T-cell (primary cell): ENCODE measurements at regions not wholly inside any gene's neighbourhood (a gene's known extent, or its start where the extent isn't known, plus 50 kb on each side); places are given as distances from the start of the nearest gene placed in this dataset.

ENCODE experiments used
- ATAC-seq, 4 experiments: fragments of 200-7000 bp in 3 of 4; fragments of 150-1000 bp in 1 of 4; cut with Tn5 transposase; replicated peaks in 1 of 4; 1 replicate in 3 of 4; 2 replicates in 1 of 4; pipeline ENCODE4 v1.10.0; 2021; ENCODE audit warnings: moderate library complexity in 3 of 4, mild to moderate bottlenecking in 2 of 4, moderate number of reproducible peaks in 1 of 4
- CTCF ChIA-PET, 2 donors: fragments of 300-600 bp; sonication (Branson Sonifier 250); formaldehyde crosslinking; loops; one replicate each; lab custom pipeline; 2022; ENCODE audit warnings: antibody characterized with exemption in 2 of 2; lab: Charles Lee
- POLR2A ChIA-PET, 2 donors: fragments of 300-600 bp; sonication (Branson Sonifier 250); formaldehyde crosslinking; loops; one replicate each; lab custom pipeline; 2022; ENCODE audit warnings: antibody characterized with exemption in 2 of 2; lab: Charles Lee
- DNase-seq, 35 experiments: peaks; one replicate each; pipeline versions ENCODE4 v3.0.0 to v3.0.0-alpha.2; 2013 to 2023
- H3K27ac ChIP-seq: one replicate; pipeline ENCODE4 v1.5.1; 2013; ENCODE audit warnings: low read length
- H3K27me3 ChIP-seq, 2 experiments: replicated peaks in 1 of 2; 1 replicate in 1 of 2; 2 replicates in 1 of 2; pipeline versions ENCODE4 v1.6.1 to v1.7.0; 2013; ENCODE audit warnings: low read length in 1 of 2, mixed read lengths in 1 of 2; ENCODE audit not compliant: control insufficient read depth in 2 of 2, insufficient read depth in 2 of 2; ENCODE audit errors: extremely low read depth in 1 of 2
- H3K36me3 ChIP-seq, 2 donors: 1 replicate in 1 of 2; 2 replicates in 1 of 2; pipeline versions ENCODE4 v1.6.1 to v1.7.0; 2013; ENCODE audit warnings: low read length in 1 of 2; ENCODE audit not compliant: control insufficient read depth in 2 of 2, insufficient read depth in 1 of 2; ENCODE audit errors: extremely low read depth in 1 of 2
- H3K4me1 ChIP-seq, 2 experiments: 1 replicate in 1 of 2; 2 replicates in 1 of 2; pipeline versions ENCODE4 v1.6.1 to v1.7.0; 2013; ENCODE audit warnings: low read length in 2 of 2, mixed read lengths in 1 of 2; ENCODE audit not compliant: insufficient read depth in 2 of 2, control insufficient read depth in 1 of 2; ENCODE audit errors: extremely low read depth in 1 of 2
- H3K4me3 ChIP-seq, 2 donors: 1 replicate in 1 of 2; 2 replicates in 1 of 2; pipeline versions ENCODE4 v1.5.1 to v1.7.0; 2013; ENCODE audit warnings: mild to moderate bottlenecking in 2 of 2, low read length in 1 of 2, moderate library complexity in 1 of 2; ENCODE audit not compliant: control insufficient read depth in 1 of 2; ENCODE audit errors: extremely low read depth in 1 of 2
- H3K9me3 ChIP-seq: 2 replicates; pipeline ENCODE4 v1.7.0; 2013
- H3K27ac Mint-ChIP-seq, 2 donors: one replicate each; pipeline ENCODE4 v1.8.0; 2020 to 2021; ENCODE audit warnings: mild to moderate bottlenecking in 2 of 2, mixed read lengths in 2 of 2
- H3K27me3 Mint-ChIP-seq, 2 donors: one replicate each; pipeline ENCODE4 v1.8.0; 2021 to 2022; ENCODE audit warnings: mixed read lengths in 2 of 2
- H3K36me3 Mint-ChIP-seq: one replicate; pipeline ENCODE4 v1.8.0; 2021; ENCODE audit warnings: mixed read lengths
- H3K4me1 Mint-ChIP-seq, 3 donors: one replicate each; pipeline ENCODE4 v1.8.0; 2020 to 2022; ENCODE audit warnings: mixed read lengths in 3 of 3, mild to moderate bottlenecking in 1 of 3
- H3K4me3 Mint-ChIP-seq, 3 donors: one replicate each; pipeline ENCODE4 v1.8.0; 2020 to 2022; ENCODE audit warnings: mild to moderate bottlenecking in 3 of 3, mixed read lengths in 3 of 3, moderate library complexity in 3 of 3
- H3K9me3 Mint-ChIP-seq, 3 donors: one replicate each; pipeline ENCODE4 v1.8.0; 2020 to 2022; ENCODE audit warnings: mixed read lengths in 3 of 3
- WGBS: methylation state at CpG from one replicate; pipeline ENCODE4 v1.1.5; 2013; ENCODE audit warnings: missing lambda C conversion rate; ENCODE audit not compliant: insufficient coverage; 5-methylcytosine and 5-hydroxymethylcytosine counted together

DNA sequence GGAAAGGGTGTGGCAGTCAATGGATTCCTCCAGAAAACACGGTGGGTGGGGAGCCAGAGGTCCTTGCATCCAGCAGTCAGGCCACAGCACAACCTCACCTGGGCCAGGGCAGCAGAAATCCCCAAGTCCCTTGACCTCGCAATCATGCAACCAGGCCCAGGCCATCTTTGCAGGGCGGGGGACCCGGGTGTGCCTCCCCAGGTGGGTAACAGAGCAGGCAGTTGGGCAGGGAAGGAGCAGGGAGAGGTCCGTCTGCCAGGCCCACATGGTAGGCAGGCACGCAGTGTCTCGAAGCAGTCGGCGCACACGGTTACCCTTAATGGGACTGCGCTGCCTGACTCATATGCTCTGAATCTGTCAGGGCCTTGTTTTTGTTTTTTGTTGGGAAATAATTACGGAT lies 153.0 kb downstream of the RBFOX3 start:
- CTCF ChIA-PET = no interaction called here
- Mint-ChIP-seq H3K4me3 (no peak overlapping the region), H3K36me3 (no peaks in the 10 kb centered on the region), H3K27ac (no peak overlapping the region), H3K27me3 (peaks cover 17 to 26% of the 10 kb centered on the region in 2 donors), H3K4me1 (no peaks in the 10 kb centered on the region), H3K9me3 (peaks cover 0 to 3% (median 0%) of the 10 kb centered on the region in 3 donors)
- ATAC-seq (no peak), DNase-seq (no peak)
- no peaks in the 10 kb centered on the region for H3K9me3 ChIP-seq
- H3K27ac ChIP-seq = no peak overlapping the region
- no peak overlapping the region for H3K4me3 ChIP-seq
- 81% methylated on average over 12 of the region's 12 CpGs for WGBS
- POLR2A ChIA-PET = no interaction called here
- H3K27me3 ChIP-seq = peaks cover 0 to 39% of the 10 kb centered on the region in 2 experiments
- no peaks in the 10 kb centered on the region for H3K4me1 ChIP-seq
- H3K36me3 ChIP-seq = no peaks in the 10 kb centered on the region

DNA sequence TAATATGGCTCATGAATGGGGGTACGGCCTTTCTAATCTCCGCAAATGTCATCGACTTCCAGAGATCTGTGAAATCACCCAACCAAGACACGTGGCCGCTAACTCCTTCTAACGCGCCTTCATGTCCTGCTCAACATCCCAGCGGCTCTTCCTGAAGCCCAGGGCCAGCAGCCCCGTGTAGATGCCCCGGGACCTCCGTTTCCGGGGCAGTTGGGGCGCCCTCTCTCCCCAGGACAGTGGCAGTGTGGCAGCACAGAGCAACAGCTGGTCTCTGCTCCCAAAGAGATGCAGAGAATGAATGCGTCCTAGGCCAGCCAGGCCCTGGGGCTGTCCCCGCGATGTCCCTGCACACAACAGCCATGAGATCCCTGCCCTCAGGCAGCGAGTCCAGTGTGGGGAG lies 153.5 kb downstream of the RBFOX3 start:
- H3K27ac Mint-ChIP-seq = no peak overlapping the region
- no peaks in the 10 kb centered on the region for H3K36me3 Mint-ChIP-seq
- 69% methylated on average over 14 of the region's 17 CpGs for WGBS
- H3K4me3 ChIP-seq = no peak overlapping the region
- DNase-seq (no peak), ATAC-seq (no peak)
- H3K9me3 ChIP-seq = no peaks in the 10 kb centered on the region
- H3K36me3 ChIP-seq = no peaks in the 10 kb centered on the region
- no peaks in the 10 kb centered on the region for H3K9me3 Mint-ChIP-seq
- no peaks in the 10 kb centered on the region for H3K4me1 ChIP-seq
- H3K27ac ChIP-seq = no peak overlapping the region
- H3K27me3 Mint-ChIP-seq = peaks cover 17 to 28% of the 10 kb centered on the region in 2 donors
- no peak overlapping the region for H3K4me3 Mint-ChIP-seq
- peaks cover 0 to 39% of the 10 kb centered on the region in 2 experiments for H3K27me3 ChIP-seq
- H3K4me1 Mint-ChIP-seq = no peaks in the 10 kb centered on the region
- ChIA-PET CTCF (no interaction called here), POLR2A (no interaction called here)

DNA sequence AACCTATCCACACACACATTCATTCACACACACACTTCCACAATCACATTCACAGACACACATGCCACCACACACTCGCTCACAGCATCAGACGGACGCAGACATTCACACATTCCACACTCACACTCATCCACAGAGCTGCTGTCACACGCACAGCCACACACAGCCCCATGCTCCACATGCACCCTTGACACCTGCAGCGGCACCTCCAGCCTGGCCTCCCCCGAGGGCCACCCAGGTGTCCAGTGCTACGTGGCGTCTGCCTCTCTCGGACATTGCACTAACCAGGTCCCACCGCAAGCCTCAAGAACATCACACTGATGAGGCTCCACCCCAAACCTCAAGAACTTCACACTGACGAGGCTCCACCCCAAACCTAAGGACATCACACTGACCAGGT lies 155.2 kb downstream of the RBFOX3 start:
- peaks cover 23 to 34% of the 10 kb centered on the region in 2 donors for H3K27me3 Mint-ChIP-seq
- 76% methylated on average over 11 of the region's 11 CpGs for WGBS
- Histone ChIP-seq H3K4me3 (no peak overlapping the region), H3K27ac (no peak overlapping the region), H3K4me1 (no peaks in the 10 kb centered on the region), H3K27me3 (peaks cover 0 to 42% of the 10 kb centered on the region in 2 experiments), H3K9me3 (no peaks in the 10 kb centered on the region), H3K36me3 (no peaks in the 10 kb centered on the region)
- H3K9me3 Mint-ChIP-seq = no peaks in the 10 kb centered on the region
- no peak overlapping the region for H3K4me3 Mint-ChIP-seq
- DNase-seq (no peak), ATAC-seq (no peak)
- H3K4me1 Mint-ChIP-seq = no peaks in the 10 kb centered on the region
- H3K36me3 Mint-ChIP-seq = no peaks in the 10 kb centered on the region
- CTCF ChIA-PET = no interaction called here
- H3K27ac Mint-ChIP-seq = no peak overlapping the region
- POLR2A ChIA-PET = no interaction called here

DNA sequence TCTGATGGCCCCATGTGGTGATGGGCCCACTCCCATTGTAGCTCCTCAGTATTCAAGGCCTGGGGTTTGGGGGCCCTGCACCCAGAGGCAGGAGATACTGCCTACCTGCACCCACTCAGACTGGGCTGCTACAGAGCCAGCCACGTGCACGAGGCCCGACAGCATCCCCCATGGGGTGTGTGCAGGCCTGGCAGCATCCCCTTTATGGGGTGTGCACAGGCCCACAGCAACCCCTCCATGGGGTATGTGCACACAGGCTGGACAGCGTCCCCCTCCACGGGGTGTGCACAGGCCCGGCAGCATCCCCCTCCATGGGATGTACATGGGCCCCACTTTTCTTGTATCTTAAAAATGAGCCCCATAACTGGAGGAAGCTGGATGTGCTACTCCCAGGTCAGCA lies 156.0 kb downstream of the RBFOX3 start:
- Mint-ChIP-seq H3K4me3 (no peak overlapping the region), H3K27me3 (peaks cover 23 to 34% of the 10 kb centered on the region in 2 donors), H3K27ac (no peak overlapping the region), H3K36me3 (no peaks in the 10 kb centered on the region), H3K4me1 (no peaks in the 10 kb centered on the region), H3K9me3 (no peaks in the 10 kb centered on the region)
- POLR2A ChIA-PET = no interaction called here
- H3K9me3 ChIP-seq = no peaks in the 10 kb centered on the region
- no peak for ATAC-seq
- WGBS = 87% methylated on average over 6 of the region's 6 CpGs
- H3K27me3 ChIP-seq = peaks cover 0 to 42% of the 10 kb centered on the region in 2 experiments
- H3K4me3 ChIP-seq = no peak overlapping the region
- CTCF ChIA-PET = no interaction called here
- no peak for DNase-seq
- H3K36me3 ChIP-seq = no peaks in the 10 kb centered on the region
- H3K4me1 ChIP-seq = no peaks in the 10 kb centered on the region
- no peak overlapping the region for H3K27ac ChIP-seq

DNA sequence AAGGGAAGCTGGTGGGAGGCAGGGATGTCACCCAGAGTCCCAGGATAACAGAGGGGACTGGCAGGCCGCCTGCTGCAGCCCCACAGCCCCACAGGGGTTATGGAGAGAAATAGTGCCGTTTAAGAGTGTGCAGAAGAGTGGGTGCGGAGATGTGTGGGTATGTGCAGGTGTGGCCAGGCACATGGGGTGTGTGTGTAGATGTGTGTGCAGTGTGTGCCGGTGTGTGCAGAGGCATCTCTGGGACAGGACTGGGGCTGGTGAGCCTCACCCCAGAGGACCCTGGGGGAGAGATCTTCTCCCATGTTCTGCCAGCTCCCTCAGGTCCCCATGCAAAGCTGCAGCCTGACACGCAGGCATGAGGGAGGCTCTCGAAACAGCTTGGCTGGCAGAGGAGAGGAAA lies 157.4 kb downstream of the RBFOX3 start:
- peaks cover 23 to 34% of the 10 kb centered on the region in 2 donors for H3K27me3 Mint-ChIP-seq

DNA sequence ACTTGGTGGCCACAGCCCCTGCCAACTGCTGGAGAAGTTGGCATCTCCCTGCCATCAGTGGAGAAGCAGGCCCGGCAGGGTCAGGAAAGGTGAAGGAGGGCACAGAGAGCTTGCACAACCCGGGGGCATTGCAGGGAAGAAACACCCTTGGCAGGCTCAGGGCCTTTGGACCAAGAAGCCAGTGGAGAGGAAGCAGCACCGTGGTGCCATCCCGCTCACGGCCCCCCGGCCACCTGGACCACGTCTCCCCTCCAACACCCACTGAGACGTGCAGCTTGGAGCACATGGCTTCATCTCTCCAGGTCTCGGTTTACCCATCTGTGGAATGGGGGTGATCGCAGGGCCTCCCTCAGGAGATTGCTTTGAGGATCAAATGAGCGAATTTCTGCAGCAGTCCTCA lies 158.1 kb downstream of the RBFOX3 start:
- ChIA-PET POLR2A (no interaction called here), CTCF (no interaction called here)
- Mint-ChIP-seq H3K27me3 (peaks cover 24 to 35% of the 10 kb centered on the region in 2 donors), H3K27ac (no peak overlapping the region), H3K9me3 (no peaks in the 10 kb centered on the region), H3K4me1 (no peaks in the 10 kb centered on the region), H3K36me3 (no peaks in the 10 kb centered on the region), H3K4me3 (no peak overlapping the region)
- H3K9me3 ChIP-seq = no peaks in the 10 kb centered on the region
- 81% methylated on average over 6 of the region's 11 CpGs for WGBS
- DNase-seq (no peak), ATAC-seq (no peak)
- no peaks in the 10 kb centered on the region for H3K36me3 ChIP-seq
- no peaks in the 10 kb centered on the region for H3K4me1 ChIP-seq
- no peak overlapping the region for H3K4me3 ChIP-seq
- no peak overlapping the region for H3K27ac ChIP-seq
- H3K27me3 ChIP-seq = peaks cover 0 to 39% of the 10 kb centered on the region in 2 experiments

More for the DNA sequence above, 157.4 kb downstream of the RBFOX3 start:
- H3K4me1 ChIP-seq = no peaks in the 10 kb centered on the region
- no peak overlapping the region for H3K4me3 ChIP-seq
- no peaks in the 10 kb centered on the region for H3K36me3 Mint-ChIP-seq
- H3K36me3 ChIP-seq = no peaks in the 10 kb centered on the region
- no peaks in the 10 kb centered on the region for H3K4me1 Mint-ChIP-seq
- POLR2A ChIA-PET = no interaction called here
- H3K9me3 ChIP-seq = no peaks in the 10 kb centered on the region
- 59% methylated on average over 6 of the region's 6 CpGs for WGBS
- H3K27ac ChIP-seq = no peak overlapping the region
- DNase-seq (no peak), ATAC-seq (no peak)
- H3K27ac Mint-ChIP-seq = no peak overlapping the region
- no peaks in the 10 kb centered on the region for H3K9me3 Mint-ChIP-seq
- H3K27me3 ChIP-seq = peaks cover 0 to 44% of the 10 kb centered on the region in 2 experiments
- no peak overlapping the region for H3K4me3 Mint-ChIP-seq
- CTCF ChIA-PET = no interaction called here

DNA sequence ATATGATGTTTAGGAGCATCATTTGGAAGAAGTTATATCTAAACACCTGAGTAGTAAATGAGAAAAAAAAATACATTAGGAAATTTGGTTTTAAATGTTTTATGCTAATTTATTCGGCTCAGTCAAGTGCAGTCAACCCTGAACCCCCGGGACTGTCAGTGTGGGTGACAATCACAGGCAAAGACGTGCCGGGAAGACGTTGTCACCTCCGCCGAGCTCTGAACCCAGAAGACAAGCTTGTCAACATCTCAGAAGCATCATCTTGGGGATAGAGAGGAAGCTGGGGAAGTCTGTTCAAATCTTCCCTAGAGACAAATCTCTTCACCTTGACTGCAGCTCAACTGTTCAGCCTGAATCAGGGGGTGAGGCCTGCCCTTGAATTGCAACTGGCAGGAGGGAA lies 159.7 kb downstream of the RBFOX3 start:
- no peaks in the 10 kb centered on the region for H3K9me3 ChIP-seq
- 90% methylated on average over 2 of the region's 7 CpGs for WGBS
- ChIA-PET CTCF (no interaction called here), POLR2A (no interaction called here)
- Mint-ChIP-seq H3K4me3 (no peak overlapping the region), H3K27ac (no peak overlapping the region), H3K36me3 (no peaks in the 10 kb centered on the region), H3K4me1 (no peaks in the 10 kb centered on the region), H3K27me3 (peaks cover 23 to 32% of the 10 kb centered on the region in 2 donors), H3K9me3 (no peaks in the 10 kb centered on the region)
- DNase-seq = no peak
- ATAC-seq = no peak
- no peak overlapping the region for H3K4me3 ChIP-seq
- peaks cover 0 to 35% of the 10 kb centered on the region in 2 experiments for H3K27me3 ChIP-seq
- no peak overlapping the region for H3K27ac ChIP-seq
- H3K36me3 ChIP-seq = no peaks in the 10 kb centered on the region
- no peaks in the 10 kb centered on the region for H3K4me1 ChIP-seq
